Pulmonary artery endothelial cell (primary cell): ENCODE measurements at regions not wholly inside any gene's neighbourhood (a gene's known extent, or its start where the extent isn't known, plus 50 kb on each side); places are given as distances from the start of the nearest gene placed in this dataset.

ENCODE experiments used
- DNase-seq: peaks from one replicate; pipeline ENCODE4 v3.0.0-alpha.2; 2011; ENCODE audit warnings: low read depth, low spot score

DNA sequence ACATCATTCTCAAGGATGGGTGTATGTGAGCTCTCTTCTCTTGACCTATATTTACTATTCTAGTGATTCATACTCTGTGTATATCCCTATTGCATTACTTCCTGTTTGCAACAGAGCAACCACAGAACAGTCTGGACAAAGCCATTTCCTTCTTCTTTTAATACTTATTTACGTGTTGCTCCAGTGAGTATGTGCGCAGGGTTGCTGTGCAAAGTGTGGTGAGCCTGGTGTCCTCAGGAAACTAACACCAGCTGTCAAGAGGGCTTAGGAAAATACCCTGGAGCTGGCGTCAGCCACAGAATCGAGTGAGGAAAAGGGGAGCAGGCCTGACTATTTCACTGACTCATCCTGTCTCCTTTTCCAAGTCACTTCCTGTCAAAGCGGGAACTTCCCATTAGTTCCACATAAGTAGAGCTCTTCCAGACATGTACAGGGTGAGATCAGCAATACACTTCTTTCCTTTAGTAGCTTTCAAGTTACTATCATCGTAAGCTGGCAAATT is 214.1 kb upstream of the COPS8 start:
- peak; percentile 95 for DNase-seq

DNA sequence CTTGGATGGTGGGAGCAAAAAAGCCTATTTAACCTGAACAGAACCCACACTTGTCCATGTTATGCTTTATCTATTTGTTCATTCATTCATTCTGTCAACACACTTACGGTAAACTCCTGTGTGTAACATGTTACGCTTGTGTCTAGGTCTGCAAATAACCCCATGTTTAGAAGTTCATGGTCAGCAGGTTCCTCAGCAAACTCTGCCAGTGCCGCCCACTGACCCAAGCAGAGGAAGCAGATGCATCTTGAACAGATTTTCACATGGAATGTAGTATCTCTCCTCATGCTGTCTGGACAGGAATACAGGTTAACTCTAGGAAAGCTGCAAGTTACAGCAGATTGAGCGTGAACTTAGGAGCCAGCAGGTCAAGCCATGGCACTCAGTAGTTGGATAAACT is 213.7 kb upstream of the COPS8 start:
- no peak for DNase-seq

DNA sequence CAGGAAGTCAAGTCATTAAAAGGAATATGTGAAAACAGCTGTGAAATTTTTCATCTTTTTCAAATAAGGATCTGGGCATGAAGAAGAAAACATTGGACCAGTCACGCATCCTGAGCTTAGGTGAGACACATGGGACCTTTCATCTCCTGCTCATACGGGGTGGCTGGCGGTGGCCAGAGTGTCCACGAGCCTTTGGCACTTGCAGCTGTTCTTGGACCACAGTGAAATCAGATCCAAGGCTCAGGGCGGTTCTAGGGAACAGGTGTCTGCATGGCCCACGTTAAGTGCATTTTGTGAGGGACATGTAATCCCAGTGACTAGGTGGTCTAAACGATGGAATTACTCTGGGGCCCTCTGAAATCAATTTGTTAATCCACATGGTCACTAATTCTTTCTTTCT is 212.7 kb upstream of the COPS8 start:
- no peak for DNase-seq

DNA sequence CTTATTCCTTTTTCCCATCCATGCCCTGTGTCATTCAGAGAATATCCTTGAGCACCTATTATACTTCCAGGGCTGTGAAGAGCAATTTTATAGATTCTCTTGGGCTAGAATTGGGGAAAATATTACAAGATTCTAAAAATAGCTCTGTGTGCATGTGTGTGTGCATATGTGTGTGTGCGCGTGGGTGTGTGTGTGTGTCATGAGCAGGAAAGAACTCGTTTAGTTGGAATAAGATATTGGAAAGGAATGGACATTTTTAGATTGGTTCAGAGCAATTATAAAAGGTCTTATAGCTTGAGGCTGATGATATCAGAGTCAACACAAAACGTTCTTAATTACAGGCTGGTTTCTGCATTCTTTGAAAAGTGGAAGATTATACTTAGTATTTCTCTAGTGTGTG is 212.1 kb upstream of the COPS8 start:
- DNase-seq: no peak

DNA sequence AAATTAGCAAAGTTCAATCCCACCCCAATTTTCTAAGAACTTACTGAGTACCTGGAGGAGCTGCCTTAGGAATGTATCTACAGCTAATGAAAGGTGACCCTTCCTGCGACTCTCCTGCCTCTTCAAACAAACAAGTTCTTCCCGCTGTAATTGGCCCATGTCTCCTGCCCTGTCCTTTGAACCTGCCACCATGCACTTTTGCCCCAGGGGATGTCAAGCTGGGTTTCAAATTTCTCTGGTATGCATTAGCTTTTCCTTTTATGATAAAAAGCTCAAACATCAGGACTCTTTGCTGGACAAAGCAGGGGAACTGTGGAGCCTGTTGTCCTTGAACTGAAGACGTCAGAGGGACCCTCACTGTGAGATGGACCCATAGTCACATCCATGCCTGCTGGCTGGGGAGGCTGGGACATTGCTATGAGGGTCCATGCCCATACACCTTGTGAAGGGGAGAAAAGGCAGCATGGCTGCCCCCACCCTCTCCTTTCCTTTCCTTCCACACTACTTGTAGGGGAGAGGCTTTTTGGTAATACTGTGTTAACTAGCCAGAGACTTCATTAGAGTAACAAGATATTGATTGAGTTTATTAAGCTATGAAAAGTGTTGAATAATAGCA is 210.7 kb upstream of the COPS8 start:
- DNase-seq: no peak

DNA sequence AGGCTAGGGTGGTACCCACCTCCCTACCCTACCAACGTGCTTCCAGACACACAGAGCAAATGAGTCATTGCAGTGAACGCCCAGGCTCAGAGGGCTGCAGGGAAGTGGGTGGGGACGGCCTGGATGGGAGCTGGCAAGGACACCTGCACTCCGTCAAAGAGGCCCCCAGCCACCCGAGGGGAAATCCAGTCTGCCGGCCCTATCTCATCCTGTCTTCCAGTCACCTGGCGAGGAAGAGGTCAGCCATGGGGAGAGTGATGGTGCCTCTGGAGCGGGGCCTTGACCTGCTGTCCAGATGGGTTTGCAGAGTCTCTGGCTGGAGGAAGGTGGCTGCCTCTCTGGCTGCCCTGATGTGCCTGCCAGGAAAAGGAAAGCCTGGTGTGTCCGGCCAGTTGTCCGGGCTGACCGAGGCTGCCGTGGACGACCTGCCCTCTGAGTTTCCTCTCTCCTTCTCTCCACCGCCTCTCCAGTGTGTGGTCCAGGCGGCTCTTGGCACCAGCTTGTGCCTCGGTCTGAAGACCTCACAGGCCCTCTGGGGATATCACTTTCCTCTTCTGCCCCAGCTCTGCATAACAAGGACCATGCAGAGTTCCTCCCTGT is 209.7 kb upstream of the COPS8 start:
- peak; percentile 60 for DNase-seq

DNA sequence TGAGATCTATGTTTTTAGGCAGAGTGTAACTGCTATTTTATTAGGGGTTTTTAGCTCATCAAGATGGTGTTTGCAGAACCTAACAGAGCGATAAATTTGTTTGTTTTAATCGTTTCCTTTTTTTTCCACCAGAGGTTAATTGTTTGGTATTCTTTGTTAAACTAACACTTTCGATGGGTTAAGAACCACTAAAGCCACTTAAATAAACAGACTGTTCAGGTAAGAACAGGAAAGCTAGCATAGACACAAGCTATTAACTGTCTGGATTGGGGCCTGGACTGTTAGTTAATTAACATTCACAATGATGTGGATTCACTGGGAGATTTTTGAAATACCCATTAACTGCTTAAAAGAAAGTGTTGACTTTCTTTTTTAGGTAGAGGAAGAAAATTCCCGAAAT is 209.0 kb upstream of the COPS8 start:
- DNase-seq: no peak

DNA sequence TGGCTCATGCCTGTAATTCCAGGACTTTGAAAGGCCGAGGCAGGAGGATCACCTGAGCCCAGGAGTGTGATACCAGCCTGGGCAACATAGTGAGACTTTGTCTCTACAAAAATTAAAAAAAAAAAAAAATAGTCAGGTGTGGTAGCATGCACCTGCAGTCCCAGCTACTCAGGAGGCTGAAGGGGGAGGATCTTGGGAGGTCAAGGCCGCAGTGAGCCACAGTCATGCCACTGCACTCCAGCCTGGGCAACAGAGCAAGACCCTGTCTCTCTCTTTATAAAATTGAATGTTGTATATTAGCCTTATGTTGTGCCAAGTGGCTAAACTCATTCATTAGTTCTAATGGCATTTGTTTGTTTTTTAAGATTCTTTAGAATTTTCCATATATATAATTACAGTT is 207.7 kb upstream of the COPS8 start:
- no peak for DNase-seq

DNA sequence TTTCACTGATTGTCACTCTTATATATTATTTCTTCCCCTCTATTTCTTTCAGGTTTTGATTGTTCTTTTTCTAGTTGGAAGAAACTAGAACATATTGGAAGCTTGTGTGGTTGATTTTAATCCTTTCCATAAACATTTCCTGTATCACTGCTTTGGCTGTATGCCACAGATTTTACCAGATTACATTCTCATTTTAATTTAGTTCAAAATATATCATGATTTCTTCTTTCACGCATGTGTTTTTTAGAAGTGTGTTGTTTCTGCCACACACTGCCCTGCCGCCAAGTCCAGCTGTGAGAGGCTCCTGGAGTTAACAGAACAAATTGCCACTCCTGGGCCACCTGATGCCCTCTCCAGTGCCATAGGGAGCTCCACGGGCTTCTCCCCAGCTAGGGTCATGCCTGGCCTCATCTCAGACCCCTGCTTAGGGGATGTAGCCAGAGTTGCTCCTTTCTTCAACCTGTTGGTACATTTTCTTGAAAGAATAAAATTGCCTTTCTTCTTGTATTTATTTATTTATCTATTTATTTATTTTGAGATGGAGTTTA is 206.2 kb upstream of the COPS8 start:
- DNase-seq: no peak

DNA sequence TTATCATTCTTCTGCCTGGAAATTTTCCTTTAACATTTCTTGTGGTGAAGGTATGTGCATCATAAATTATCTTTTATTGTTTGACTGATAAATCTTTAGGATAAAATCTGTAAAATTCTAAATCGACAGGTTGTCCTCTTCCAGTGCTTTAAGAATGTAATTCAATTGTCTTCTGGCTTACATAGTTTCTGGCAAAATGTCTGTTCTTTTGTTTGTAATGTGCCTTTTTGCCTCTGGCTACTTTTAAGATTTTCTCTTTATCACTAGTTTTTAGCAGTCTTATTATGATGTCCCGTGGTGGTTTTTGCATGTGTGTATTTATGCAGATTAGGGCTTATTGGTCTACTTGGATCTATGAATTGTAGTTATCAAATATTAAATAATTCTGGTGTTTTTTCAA is 203.6 kb upstream of the COPS8 start:
- DNase-seq: no peak

DNA sequence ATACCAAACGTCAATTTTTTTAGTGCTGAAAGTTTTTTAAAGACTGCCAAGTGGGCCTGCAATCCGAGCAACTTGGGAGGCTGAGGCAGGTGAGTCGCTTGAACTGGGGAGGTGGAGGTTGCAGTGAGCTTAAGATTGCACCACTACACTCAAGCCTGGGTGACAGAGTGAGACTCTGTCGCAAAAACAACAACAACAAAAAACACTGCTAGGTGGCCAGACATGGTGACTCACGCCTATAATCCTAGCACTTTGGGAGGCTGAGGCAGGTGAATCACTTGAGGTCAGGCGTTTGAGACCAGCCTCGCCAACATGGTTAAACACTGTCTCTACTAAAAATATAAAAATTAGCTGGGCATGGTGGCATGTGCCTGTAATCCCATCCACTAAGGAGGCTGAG is 202.8 kb upstream of the COPS8 start:
- no peak for DNase-seq

DNA sequence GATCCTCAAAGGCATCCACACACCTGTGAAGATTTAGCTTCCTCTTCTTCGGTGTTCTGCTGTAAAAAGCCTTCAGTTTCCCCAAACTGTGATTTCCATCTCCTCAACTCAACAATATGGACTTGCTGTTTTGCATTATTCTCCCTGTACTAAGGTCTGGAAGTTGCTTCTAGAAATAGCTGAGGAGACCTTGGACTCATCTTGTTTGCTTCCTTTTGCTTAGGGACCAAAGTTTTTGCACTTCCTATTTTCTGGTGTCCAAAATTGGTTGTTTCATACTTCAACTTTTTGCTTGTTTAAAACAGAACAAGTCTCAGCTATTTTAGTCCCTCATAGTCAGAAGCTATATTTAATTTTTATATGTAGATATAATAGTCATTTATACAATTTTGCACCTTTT is 201.9 kb upstream of the COPS8 start:
- DNase-seq: no peak

DNA sequence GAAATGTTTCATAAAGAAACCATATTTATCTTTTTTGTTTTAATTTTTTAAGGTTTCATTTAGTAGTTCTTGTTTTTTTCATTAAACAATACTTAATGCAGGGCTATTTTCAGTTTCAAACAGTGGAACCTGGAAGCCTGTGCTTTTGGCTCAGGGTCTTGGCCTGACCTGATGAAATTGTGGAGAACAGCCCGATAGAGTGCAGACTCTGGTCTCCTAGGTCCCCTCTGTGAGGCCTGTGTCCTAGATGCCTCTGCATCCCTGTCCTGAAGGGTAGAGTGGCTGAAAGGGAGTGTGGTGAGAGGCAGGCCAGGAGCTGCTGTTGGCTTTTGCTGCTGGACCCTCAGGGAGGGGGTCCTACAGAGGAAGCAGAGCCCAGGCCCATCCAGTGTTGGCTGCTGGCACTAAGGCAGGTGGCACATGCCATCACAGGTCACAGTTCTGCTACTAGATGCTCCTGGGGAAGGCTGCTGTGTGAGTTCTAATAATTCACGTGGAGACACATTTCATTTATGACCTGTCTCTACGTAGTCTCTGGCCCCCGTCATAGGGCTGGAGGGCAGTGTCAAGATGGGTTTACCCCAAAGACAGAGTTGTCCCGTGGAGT is 201.0 kb upstream of the COPS8 start:
- DNase-seq: no peak

DNA sequence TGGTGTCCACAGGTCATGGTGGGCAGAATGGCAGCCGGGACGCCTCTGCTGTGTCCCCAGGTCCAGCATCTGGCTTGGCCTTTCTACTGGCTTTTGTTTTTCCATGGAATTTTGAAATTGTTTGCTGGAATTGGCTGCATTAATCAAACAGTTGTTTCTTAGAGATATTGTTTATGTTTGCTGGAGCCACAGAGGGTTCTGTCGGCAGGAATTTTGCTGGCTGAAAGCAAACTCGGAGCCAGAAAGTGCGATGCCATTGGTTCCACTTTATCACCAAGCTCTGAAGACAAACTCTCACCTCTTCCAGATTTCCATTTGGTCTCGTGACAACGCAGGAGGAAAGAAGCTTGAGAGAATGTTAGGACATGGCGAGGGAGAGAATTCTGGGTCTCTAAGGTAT is 199.2 kb upstream of the COPS8 start:
- DNase-seq: no peak

DNA sequence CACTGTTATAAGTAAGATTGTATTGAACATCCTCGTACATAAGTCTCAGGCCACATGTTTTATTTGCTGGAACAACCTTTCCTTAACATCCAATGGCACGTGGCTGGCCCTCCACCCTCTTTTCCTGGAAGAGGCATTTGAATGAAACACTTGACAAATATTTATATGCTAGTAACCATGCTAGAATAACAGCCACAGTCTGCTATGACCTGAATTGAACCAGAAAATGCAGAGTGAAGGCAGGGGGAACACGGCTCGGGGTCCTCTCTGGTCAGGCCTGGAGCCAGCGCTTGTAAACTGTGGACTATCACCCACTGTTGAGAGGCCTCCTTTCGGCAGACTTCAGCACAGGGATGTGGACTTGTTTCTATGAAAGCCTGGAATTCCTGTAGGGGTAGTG is 198.2 kb upstream of the COPS8 start:
- DNase-seq: peak; percentile 65

DNA sequence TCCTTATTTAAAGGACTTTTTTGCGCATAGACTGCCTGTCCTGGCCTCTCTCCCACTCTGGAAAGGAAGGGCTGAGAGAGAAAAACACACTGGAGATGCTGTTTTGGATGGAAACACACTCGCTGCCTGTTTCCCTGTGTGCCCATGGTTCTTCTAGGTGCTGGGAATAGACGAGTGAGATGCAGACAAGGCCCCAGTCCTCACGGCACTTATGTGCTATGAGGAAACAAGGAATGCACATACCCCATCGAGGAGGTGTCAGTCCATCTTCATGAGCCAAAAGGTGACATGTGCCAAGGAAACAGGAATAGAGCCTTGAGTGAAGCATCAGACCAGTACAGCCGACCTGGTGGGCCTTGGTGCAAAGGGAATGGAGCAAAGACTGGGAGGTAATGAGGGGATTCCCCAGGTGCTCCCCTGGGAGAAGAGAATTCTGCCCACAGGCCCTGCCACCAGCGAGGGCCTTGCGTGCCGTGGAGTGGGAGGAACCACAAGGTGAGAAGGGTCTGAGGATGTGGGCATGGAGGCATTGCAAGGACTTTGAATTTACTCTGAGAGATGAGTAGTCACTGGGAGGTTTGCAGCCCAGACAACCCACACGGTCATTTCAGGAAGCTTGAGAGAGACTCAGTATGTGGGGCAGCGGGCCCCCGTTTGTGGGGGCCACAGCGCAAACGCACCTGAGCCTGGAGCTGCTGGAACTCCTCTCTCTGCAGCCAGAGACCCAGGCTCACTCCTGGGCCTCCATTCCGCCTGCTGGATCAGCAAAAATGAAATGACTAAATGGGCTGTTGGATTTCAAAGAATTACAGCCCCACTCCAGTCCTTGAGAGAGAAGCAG is 197.5 kb upstream of the COPS8 start:
- no peak for DNase-seq

DNA sequence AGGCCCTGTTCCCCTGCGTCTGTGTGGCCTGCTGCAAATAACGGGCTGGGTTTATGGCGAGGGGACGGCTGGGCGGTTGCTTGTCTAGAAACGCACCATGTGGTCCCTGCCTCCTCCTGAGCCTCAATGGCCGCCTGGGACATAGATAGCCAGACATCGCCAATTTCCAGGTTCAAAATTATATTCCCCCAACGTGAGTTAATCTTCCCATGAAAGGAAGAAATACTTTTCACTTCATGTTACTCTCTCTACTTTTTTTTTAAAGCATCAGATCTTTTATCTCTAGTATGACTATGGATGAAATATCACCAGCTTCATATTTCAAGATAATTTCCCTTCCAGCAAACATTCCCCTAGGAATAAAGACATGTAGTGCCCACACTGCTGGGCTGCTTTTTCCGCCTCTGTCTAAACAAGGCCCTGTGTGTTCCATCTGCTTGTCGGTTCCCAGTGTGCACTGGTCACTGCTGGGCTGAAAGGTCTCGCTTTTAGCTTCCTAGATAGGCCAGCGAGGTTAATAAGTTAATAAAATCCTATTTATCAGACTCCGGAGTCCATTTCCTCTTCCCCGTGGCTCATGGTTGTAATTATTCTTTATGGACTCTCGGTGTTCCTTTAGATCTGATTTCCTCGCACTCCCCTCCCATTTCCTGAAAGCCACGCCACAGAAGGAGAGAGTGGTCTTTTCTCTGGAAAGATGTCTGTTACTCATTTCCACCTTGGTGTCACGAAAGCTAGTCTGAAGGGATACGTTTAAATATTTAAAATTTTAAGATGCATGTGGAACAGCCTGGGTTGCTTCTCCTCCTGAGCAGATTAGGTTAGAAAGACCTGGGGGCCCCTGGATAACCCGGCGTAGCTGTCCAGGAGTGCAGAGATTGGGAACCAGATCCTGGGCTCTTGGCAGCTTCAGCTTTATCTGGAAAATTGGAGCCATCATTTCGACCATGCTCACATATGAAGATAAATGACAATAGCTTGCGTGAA is 196.6 kb upstream of the COPS8 start:
- DNase-seq: peak; percentile 48

DNA sequence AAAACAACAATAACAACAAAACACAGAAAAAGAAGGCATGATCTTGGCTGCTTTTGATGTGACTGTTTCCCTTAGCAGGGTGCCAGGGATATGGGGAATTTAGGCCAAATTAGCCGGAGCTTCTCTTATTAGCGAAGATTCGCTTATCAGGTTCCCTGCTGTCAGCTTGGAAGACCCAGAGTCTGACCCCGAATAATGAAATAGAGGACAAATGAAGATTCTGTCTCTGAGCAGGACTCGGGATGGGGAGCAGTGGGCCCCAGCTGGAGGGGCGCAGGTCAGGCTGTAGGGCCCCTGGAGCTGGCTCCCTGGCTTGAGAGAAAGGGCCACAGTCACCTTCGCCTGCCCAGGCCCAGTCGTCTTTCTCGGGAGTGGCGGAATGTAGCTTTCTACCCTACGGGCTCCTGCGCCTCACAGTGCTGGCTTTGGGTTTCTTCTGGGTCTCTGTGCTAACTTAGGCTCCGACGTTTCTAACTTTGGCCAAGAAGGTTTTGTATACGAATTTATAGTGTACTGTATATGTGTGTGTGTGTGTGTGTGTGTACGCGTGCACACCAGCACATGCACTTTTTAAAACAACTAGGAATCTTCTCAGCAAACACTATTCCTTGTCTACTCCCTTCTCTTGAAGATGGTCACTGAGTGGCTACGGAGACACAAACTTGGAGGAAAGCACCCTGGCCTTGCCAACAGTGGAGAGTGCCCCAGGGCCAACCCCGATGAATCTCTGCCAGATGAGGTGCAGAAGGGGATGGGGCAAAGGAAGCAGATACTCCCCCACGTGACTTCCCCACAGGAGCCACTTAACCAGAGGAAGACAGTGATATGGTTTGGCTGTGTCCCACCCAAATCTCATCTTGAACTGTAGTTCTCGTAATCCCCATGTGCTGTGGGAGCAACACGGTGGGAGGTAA is 195.6 kb upstream of the COPS8 start:
- no peak for DNase-seq

DNA sequence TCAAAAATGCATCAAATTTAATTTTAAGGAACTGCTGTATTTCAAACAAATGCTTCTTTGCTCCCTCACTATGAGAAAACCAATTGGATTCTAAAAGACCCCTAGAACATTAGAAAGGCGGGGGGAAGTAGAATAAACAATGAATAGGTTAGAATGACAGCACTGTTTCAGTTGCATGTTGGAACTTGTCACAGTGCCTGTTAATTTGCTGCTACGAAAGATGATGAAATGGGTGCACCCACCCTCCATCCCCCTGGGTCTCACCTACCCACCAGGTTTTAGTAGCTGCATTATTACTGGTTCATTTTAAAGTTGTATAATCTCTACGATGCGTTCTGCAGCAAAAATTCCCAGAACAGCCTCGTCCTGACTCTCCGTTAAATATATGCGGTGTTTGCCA is 193.0 kb upstream of the COPS8 start:
- DNase-seq: no peak

DNA sequence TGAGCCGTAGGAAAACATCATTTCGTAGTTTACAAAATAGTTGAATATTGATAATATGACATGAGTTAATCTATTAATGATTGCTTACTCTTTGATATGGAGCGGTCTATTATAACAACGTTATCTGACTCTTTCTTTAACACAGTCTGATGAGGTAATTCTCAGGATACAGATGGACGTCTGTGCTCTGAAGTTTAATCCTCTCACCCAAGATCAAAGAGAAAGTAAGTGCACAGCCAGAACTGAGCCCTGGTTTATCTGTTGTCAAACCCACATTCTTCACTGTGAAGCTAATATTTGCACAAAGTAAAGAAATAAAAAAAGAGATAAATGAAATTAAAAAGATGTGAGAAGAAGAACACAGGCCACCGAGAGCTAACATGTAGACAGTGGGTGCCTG is 190.9 kb upstream of the COPS8 start:
- DNase-seq: no peak
